HEK293 (cell line): ENCODE measurements at regions not wholly inside any gene's neighbourhood (a gene's known extent, or its start where the extent isn't known, plus 50 kb on each side); places are given as distances from the start of the nearest gene placed in this dataset.

Experiments used
- CTCF ChIA-PET: fragments of 350-600 bp; formaldehyde crosslinking; extraction: SDS; loops from one replicate; lab custom pipeline; 2021; ENCODE audit warnings: antibody characterized with exemption; lab: Yijun Ruan, JAX
- POLR2A ChIA-PET: fragments of 300-600 bp; formaldehyde crosslinking; extraction: SDS; loops from one replicate; lab custom pipeline; 2020; ENCODE audit warnings: antibody characterized with exemption, inconsistent platforms; lab: Yijun Ruan, JAX
- H3K27ac ChIP-seq: fragments of 200-500 bp; sonication (Bioruptor generic); 2 replicates; pipeline ENCODE4 v1.5.1; 2014; ENCODE audit warnings: low read depth, low read length, control low read depth, inconsistent platforms; ENCODE audit errors: extremely low read depth
- H3K36me3 ChIP-seq, 2 experiments: fragments of 200-500 bp in 1 of 2; sonication (Bioruptor generic) in 1 of 2; 1 replicate in 1 of 2; 2 replicates in 1 of 2; pipeline ENCODE4 v1.5.1; 2014 to 2017; ENCODE audit warnings: inconsistent platforms in 2 of 2, low read length in 2 of 2; ENCODE audit not compliant: control insufficient read depth in 2 of 2, insufficient read depth in 1 of 2
- H3K4me1 ChIP-seq: fragments of 200-500 bp; sonication (Bioruptor generic); 2 replicates; pipeline ENCODE4 v1.5.1; 2014; ENCODE audit warnings: mild to moderate bottlenecking, low read length, inconsistent platforms; ENCODE audit not compliant: control insufficient read depth, insufficient read depth
- H3K4me3 ChIP-seq: 2 replicates; pipeline ENCODE4 v1.5.1; 2011; ENCODE audit warnings: low read depth, mild to moderate bottlenecking, control low read depth, low read length, moderate library complexity
- H3K9me3 ChIP-seq: fragments of 200-500 bp; sonication (Bioruptor generic); 2 replicates; pipeline ENCODE4 v1.5.1; 2014; ENCODE audit warnings: low read depth, low read length, inconsistent platforms; ENCODE audit not compliant: control insufficient read depth, insufficient read depth
- BCL11A ChIP-seq: fragments of 450-650 bp; formaldehyde crosslinking; IDR thresholded peaks from 2 replicates; pipeline ENCODE4 v1.5.1; 2016; ENCODE audit warnings: low read depth, missing biosample characterization, missing genetic modification characterization
- EGR2 ChIP-seq: fragments of 450-650 bp; formaldehyde crosslinking; IDR thresholded peaks from 2 replicates; pipeline ENCODE4 v1.5.1; 2016; ENCODE audit warnings: low read depth, missing biosample characterization, missing genetic modification characterization
- IKZF3 ChIP-seq: fragments of 450-650 bp; IDR thresholded peaks from 2 replicates; pipeline ENCODE4 v1.5.0; 2018; ENCODE audit warnings: missing biosample characterization, mild to moderate bottlenecking, missing genetic modification characterization, moderate library complexity
- KLF16 ChIP-seq: fragments of 450-650 bp; formaldehyde crosslinking; IDR thresholded peaks from 2 replicates; pipeline ENCODE4 v1.5.1; 2017; ENCODE audit warnings: missing biosample characterization, missing genetic modification characterization
- ZFHX2 ChIP-seq: fragments of 450-650 bp; formaldehyde crosslinking; conservative IDR thresholded peaks from 2 replicates; pipeline ENCODE4 v1.5.1; 2016; ENCODE audit warnings: missing biosample characterization, missing genetic modification characterization
- ZNF155 ChIP-seq: fragments of 450-650 bp; formaldehyde crosslinking; IDR thresholded peaks from 2 replicates; pipeline ENCODE4 v1.5.1; 2016; ENCODE audit warnings: missing biosample characterization, missing genetic modification characterization
- ZNF324 ChIP-seq: fragments of 450-650 bp; formaldehyde crosslinking; IDR thresholded peaks from 2 replicates; pipeline ENCODE4 v1.5.1; 2016; ENCODE audit warnings: missing biosample characterization, missing genetic modification characterization
- ZNF354C ChIP-seq: fragments of 450-650 bp; formaldehyde crosslinking; IDR thresholded peaks from 2 replicates; pipeline ENCODE4 v1.5.1; 2016; ENCODE audit warnings: missing biosample characterization, missing genetic modification characterization, low read depth, borderline replicate concordance
- ZNF394 ChIP-seq: fragments of 450-650 bp; formaldehyde crosslinking; IDR thresholded peaks from 2 replicates; pipeline ENCODE4 v1.5.1; 2016; ENCODE audit warnings: missing biosample characterization, missing genetic modification characterization, mild to moderate bottlenecking, moderate library complexity, borderline replicate concordance
- ZNF423 ChIP-seq: fragments of 450-650 bp; formaldehyde crosslinking; IDR thresholded peaks from 2 replicates; pipeline ENCODE4 v1.5.1; 2016; ENCODE audit warnings: missing biosample characterization, missing genetic modification characterization
- ZNF555 ChIP-seq: fragments of 450-650 bp; formaldehyde crosslinking; conservative IDR thresholded peaks from 2 replicates; pipeline ENCODE4 v1.5.1; 2017; ENCODE audit warnings: missing biosample characterization, mild to moderate bottlenecking, missing genetic modification characterization, inconsistent platforms
- ZNF600 ChIP-seq: fragments of 450-650 bp; formaldehyde crosslinking; IDR thresholded peaks from 2 replicates; pipeline ENCODE4 v1.5.1; 2016; ENCODE audit warnings: missing biosample characterization, missing genetic modification characterization
- ZNF621 ChIP-seq: fragments of 450-650 bp; formaldehyde crosslinking; IDR thresholded peaks from 2 replicates; pipeline ENCODE4 v1.5.1; 2017; ENCODE audit warnings: missing biosample characterization, missing genetic modification characterization
- ZNF629 ChIP-seq: fragments of 450-650 bp; formaldehyde crosslinking; IDR thresholded peaks from 2 replicates; pipeline ENCODE4 v1.5.1; 2017; ENCODE audit warnings: missing biosample characterization, missing genetic modification characterization
- ZNF654 ChIP-seq: fragments of 450-650 bp; formaldehyde crosslinking; IDR thresholded peaks from 2 replicates; pipeline ENCODE4 v1.5.1; 2016; ENCODE audit warnings: low read depth, missing biosample characterization, missing genetic modification characterization
- ZNF785 ChIP-seq: fragments of 450-650 bp; formaldehyde crosslinking; IDR thresholded peaks from 2 replicates; pipeline ENCODE4 v1.5.1; 2016; ENCODE audit warnings: missing biosample characterization, missing genetic modification characterization
- ZSCAN16 ChIP-seq: fragments of 450-650 bp; formaldehyde crosslinking; IDR thresholded peaks from 2 replicates; pipeline ENCODE4 v1.5.1; 2016; ENCODE audit warnings: missing biosample characterization, missing genetic modification characterization
- ZSCAN23 ChIP-seq: fragments of 450-650 bp; formaldehyde crosslinking; IDR thresholded peaks from 2 replicates; pipeline ENCODE4 v1.5.1; 2016; ENCODE audit warnings: missing biosample characterization, missing genetic modification characterization
- ZSCAN30 ChIP-seq: fragments of 450-650 bp; IDR thresholded peaks from 2 replicates; pipeline ENCODE4 v1.5.1; 2018; ENCODE audit warnings: missing biosample characterization, mild to moderate bottlenecking, missing genetic modification characterization, moderate library complexity
- TF ChIP-seq, protein P1 (sequence below): fragments of 450-650 bp; formaldehyde crosslinking; IDR thresholded peaks from 2 replicates; pipeline ENCODE4 v1.5.1; 2016; ENCODE audit warnings: missing biosample characterization, missing genetic modification characterization
- TF ChIP-seq, protein P2 (sequence below): fragments of 450-650 bp; formaldehyde crosslinking; IDR thresholded peaks from 2 replicates; pipeline ENCODE4 v1.5.1; 2017; ENCODE audit warnings: missing biosample characterization, missing genetic modification characterization

DNA sequence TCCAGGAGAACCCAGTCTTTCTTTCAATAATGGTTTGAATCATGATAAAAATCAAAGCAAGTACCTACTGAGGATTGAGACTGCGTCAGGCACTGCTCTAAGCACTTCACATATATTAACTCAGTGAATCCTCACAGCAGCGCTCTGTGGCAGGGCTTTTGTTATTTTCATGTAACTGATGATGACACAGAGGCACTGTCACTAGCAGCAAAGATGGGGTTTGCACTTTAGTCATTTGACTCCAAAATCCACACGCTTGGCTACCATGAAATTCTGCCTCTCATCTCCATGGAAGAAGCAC lies 98.8 kb upstream of the GSC start:
- Histone ChIP-seq H3K9me3 (no peaks in the 10 kb centered on the region), H3K4me3 (no peak overlapping the region), H3K36me3 (no peaks in the 10 kb centered on the region), H3K27ac (no peak overlapping the region), H3K4me1 (no peaks in the 10 kb centered on the region)
- POLR2A ChIA-PET = no interaction called here
- CTCF ChIA-PET = interaction anchor here (0.6 kb wide), 1 partner anchor 305 kb away, joined by 3 read pairs; no protein-coding TSS in a partner anchor
- TF ChIP-seq ZSCAN30 (tag by site-specific recombination) = no peak
- no peak for TF ChIP-seq ZNF155
- no peak for TF ChIP-seq ZSCAN23 (tag by site-specific recombination)
- no peak for TF ChIP-seq ZNF621 (tag by site-specific recombination)
- TF ChIP-seq BCL11A (tag by site-specific recombination) = no peak
- TF ChIP-seq ZNF629 (tag by site-specific recombination) = no peak
- no peak for TF ChIP-seq ZSCAN16 (tag by site-specific recombination)
- TF ChIP-seq, protein P1, sequence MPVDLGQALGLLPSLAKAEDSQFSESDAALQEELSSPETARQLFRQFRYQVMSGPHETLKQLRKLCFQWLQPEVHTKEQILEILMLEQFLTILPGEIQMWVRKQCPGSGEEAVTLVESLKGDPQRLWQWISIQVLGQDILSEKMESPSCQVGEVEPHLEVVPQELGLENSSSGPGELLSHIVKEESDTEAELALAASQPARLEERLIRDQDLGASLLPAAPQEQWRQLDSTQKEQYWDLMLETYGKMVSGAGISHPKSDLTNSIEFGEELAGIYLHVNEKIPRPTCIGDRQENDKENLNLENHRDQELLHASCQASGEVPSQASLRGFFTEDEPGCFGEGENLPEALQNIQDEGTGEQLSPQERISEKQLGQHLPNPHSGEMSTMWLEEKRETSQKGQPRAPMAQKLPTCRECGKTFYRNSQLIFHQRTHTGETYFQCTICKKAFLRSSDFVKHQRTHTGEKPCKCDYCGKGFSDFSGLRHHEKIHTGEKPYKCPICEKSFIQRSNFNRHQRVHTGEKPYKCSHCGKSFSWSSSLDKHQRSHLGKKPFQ (tag by site-specific recombination) = no peak
- TF ChIP-seq ZNF394 (tag by site-specific recombination) = no peak
- TF ChIP-seq ZNF354C (tag by site-specific recombination) = no peak
- no peak for TF ChIP-seq ZNF785
- TF ChIP-seq, all 188 proteins: peak for 0

DNA sequence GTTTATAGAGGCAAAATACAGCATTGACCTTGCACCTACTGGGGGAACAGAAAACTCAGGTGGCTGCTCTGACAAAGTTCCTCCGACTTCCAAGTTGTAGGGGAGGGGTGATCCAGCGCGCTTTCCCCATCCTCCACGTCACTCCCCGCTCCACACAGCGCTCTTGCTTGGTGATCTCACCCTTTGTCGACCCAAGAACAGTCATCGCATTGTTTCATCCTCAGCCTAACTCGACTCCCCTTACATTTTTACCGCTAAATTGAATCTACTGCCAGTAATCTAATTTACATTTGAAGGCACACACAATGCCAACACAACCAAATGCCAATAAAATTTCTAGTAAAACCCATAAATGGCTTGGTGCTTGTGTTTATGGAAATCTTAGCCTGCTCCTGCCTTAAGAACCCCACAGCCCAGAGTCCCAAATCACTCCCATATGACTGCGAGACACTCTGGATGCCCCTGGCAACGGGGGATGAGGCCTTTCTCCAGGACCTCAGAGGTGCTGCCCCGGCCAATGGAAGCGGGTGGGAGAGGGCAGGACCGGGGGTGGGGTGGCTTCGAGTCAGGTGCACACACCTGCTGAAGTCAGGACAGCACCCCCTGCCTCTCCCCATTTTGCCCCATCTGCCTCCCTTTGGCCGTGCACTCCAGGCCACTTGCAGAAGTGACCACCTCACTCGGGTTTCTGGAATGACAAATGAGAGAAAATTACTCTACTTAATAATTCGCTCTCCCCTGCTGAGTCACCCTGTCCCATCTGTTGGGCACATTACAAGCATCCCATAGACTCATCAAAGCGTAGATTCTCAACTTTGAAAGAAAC lies 98.2 kb upstream of the GSC start:
- no peaks in the 10 kb centered on the region for H3K9me3 ChIP-seq
- H3K4me3 ChIP-seq = no peak overlapping the region
- no peaks in the 10 kb centered on the region for H3K4me1 ChIP-seq
- no peak overlapping the region for H3K27ac ChIP-seq
- H3K36me3 ChIP-seq = no peaks in the 10 kb centered on the region
- ChIA-PET CTCF (interaction anchor here (0.6 kb wide), 1 partner anchor 304 kb away, joined by 3 read pairs; no protein-coding TSS in a partner anchor), POLR2A (no interaction called here)
- TF ChIP-seq ZNF654 = no peak
- TF ChIP-seq, protein P1 (tag by site-specific recombination) = no peak
- TF ChIP-seq KLF16 (tag by site-specific recombination) = 0 out of 2 replicates have a peak, but pooled peaks have one; percentile 25
- TF ChIP-seq, protein P2, sequence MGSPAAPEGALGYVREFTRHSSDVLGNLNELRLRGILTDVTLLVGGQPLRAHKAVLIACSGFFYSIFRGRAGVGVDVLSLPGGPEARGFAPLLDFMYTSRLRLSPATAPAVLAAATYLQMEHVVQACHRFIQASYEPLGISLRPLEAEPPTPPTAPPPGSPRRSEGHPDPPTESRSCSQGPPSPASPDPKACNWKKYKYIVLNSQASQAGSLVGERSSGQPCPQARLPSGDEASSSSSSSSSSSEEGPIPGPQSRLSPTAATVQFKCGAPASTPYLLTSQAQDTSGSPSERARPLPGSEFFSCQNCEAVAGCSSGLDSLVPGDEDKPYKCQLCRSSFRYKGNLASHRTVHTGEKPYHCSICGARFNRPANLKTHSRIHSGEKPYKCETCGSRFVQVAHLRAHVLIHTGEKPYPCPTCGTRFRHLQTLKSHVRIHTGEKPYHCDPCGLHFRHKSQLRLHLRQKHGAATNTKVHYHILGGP = no peak
- TF ChIP-seq ZNF324 = no peak
- no peak for TF ChIP-seq ZNF600 (tag by site-specific recombination)

DNA sequence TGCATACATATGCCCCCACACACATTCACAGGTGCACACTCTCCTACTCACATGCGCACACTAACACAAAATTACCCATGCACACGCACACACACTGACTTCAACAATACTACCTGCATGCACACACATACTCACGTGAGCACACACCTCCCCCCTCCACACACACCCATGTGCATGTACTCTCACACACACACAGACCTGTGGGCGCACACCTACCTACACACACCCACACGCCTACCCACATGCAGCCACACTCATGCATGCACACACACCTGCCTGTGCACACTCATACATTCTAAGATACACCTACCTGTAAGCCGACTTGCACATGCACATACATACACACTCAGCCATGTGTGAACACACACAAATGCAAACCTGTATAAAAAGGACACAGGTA lies 97.3 kb upstream of the GSC start:
- CTCF ChIA-PET = no interaction called here
- H3K4me1 ChIP-seq = no peaks in the 10 kb centered on the region
- POLR2A ChIA-PET = no interaction called here
- TF ChIP-seq ZNF423 (tag by site-specific recombination) (no peak), IKZF3 (tag by site-specific recombination) (no peak), EGR2 (tag by site-specific recombination) (peak; percentile 88), ZFHX2 (peak; percentile 89), ZNF555 (tag by site-specific recombination) (no peak)
- no peak overlapping the region for H3K4me3 ChIP-seq
- no peaks in the 10 kb centered on the region for H3K36me3 ChIP-seq
- H3K9me3 ChIP-seq = no peaks in the 10 kb centered on the region
- H3K27ac ChIP-seq = no peak overlapping the region
